HG02938 (cell line): ENCODE measurements at regions not wholly inside any gene's neighbourhood (a gene's known extent, or its start where the extent isn't known, plus 50 kb on each side); places are given as distances from the start of the nearest gene placed in this dataset.
"Not testable (repeated sequence)": the region's sequence is repeated elsewhere in the genome, so short reads cannot be mapped to it uniquely, and the experiment has no call there.

Experiments
- ATAC-seq: cut with Tn5 transposase; IDR thresholded peaks from one replicate; pipeline ENCODE4 v1.9.1; 2021; ENCODE audit warnings: mild to moderate bottlenecking, moderate library complexity; ENCODE audit not compliant: unreplicated experiment

DNA sequence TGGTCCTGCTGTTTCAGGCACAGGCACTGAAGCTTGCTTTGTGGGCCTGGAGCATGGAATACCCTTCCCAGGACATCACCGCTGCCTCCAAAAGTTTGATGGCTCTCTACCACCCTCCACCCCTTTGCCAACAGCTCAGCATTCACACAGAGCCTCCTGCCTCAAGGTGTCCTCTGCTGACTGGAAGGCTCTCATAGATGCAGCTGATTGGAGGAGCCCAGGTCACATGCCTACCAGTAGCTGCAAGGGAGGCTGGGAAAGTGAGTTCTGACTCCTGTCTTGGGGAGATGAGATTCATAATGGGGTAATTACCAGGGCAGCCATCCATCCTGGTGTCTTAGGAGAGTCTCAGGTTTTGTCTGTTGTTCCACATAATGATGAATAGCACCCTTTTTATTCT lies 124.8 kb upstream of the GRIK3 start:
- ATAC-seq, result no peak

GRCh38 chr1:37161171-37161570 lies 126.9 kb upstream of the GRIK3 start:
- ATAC-seq, result no peak

- no peak for ATAC-seq
Measured at GRCh38 chr1:37162059-37162458, 127.7 kb upstream of the GRIK3 start.

DNA sequence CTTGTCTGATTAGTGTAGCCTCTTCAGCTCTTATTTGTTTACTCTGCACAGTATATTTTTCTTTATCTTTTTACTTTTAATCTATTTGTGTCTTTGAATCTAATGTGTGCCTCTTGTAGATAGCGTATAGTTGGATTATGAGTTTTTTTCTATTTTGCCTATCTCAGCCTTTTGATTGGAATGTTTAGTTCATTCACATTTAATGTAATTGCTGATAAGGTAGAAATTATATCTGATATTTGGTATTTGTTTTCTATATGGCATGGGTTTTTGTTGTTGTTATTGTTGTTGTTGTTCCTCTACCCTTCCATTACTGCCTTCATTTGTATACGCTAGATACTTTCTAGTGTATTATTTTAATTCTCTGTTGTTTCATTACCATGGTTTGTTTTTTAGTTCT lies 131.7 kb upstream of the GRIK3 start:
- no peak for ATAC-seq

GRCh38 chr1:37167479-37167878 lies 133.2 kb upstream of the GRIK3 start:
- ATAC-seq, result no peak

DNA sequence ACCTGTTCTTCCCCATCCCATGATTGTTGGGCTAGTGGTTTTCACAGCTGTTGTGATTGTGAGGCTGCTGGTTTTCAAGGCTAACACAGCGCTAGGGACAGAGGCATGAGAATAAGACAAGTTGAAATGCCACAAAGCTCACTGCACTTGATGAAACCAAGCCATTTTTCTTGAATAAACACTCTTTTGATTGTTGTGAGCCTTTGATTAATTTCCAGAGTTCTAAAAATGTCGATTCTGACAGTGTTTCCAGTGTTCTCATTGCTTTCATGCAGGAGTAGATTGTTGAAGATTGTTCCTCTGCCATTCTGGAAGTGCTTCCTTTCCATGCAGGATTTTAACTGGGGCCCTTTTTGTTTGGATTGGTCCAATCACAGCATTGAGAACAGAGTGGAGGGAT lies 134.9 kb upstream of the GRIK3 start:
- no peak for ATAC-seq

- no peak for ATAC-seq
Measured at GRCh38 chr1:37169743-37170275, 135.5 kb upstream of the GRIK3 start.

GRCh38 chr1:37171691-37172090 lies 137.4 kb upstream of the GRIK3 start:
- no peak for ATAC-seq

GRCh38 chr1:37174341-37174740 lies 140.0 kb upstream of the GRIK3 start:
- ATAC-seq, result no peak

DNA sequence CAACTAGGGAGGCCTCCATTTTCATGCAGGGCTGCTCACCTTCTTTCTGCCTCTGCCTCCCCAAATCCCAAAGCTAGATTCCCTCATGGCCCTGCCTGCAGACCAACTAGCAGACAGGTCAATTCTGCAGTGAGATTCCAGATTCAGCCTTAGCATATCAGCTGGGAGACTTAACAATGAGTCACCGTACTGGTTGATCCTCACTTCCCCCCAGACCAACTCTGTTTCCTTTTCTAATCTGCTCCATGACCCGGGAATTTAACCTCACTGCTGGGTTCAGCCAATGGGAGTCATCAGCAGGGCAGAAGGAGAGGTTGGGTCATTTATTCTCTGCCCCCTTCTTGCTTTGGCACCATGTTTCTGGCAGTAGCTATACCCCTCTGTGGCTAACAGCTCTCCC lies 140.6 kb upstream of the GRIK3 start:
- no peak for ATAC-seq

DNA sequence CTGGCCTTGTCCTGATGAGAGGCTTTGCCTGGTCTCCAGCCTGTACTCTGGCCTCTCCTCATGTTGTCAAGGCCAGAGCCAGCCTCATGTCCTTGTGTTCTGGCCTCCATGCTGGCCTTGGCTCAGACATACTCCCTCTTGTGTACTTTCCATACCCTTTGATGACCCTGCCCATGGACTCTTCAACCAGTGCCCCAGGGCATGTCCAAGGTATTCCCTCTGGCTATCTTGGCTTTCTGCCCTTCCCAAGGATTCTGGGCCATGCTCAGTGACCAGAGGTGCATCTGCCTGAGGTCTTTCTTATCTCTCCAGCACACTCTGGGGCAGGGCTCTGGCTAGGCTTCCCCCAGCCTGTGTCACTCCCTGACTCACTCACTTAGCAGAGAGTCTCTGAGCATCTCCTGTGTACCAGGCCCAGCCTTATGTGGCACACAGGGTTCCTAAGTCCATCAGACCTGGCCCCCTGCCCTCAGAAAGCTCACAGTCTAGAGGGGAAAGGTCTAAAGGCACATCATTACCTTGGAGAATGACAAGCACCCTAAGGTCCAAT lies 141.4 kb upstream of the GRIK3 start:
- no peak for ATAC-seq

DNA sequence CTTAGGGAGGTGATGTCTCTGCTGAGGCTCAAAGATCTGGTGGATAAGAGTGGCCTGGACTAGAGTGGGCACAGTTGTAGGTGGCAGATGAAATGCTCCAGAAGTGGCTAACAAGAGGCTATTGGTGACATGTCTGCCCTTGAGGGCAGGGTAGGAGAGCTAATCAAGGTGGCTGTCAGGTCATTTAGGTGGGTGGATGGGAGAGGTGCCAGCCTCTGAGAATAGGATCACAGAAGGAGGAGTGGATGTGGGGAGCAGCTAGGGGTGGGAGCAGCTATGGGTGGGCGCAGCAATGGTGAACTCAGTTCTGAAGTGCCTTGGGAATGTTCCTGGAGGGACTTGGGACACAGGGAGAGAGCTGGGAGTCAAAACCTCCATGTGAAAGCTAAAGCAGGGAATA lies 142.0 kb upstream of the GRIK3 start:
- ATAC-seq, result no peak

GRCh38 chr1:37177230-37177864 lies 143.0 kb upstream of the GRIK3 start:
- ATAC-seq, result no peak

DNA sequence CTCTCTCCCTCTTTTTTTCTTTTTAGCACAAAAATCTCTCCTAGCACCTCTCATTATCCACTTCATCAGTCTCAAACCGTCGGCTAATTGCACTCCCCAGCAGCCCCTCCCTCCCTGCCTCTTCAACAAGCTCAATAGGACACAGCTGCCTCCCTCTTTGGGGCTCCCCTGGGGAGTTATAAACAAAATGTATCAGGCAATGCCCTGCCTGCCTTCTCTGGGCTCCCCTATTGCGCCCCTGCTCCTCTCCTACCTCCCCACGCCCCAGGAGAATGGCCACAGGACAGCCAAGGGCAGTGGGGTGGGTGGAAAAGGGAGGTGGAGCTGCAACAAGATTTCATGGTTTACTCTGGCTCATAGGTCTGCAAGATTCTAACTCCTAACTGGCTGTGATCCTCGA lies 147.1 kb upstream of the GRIK3 start:
- ATAC-seq, result no peak

- no peak for ATAC-seq
Measured at GRCh38 chr1:37184789-37185188, 150.5 kb upstream of the GRIK3 start.

DNA sequence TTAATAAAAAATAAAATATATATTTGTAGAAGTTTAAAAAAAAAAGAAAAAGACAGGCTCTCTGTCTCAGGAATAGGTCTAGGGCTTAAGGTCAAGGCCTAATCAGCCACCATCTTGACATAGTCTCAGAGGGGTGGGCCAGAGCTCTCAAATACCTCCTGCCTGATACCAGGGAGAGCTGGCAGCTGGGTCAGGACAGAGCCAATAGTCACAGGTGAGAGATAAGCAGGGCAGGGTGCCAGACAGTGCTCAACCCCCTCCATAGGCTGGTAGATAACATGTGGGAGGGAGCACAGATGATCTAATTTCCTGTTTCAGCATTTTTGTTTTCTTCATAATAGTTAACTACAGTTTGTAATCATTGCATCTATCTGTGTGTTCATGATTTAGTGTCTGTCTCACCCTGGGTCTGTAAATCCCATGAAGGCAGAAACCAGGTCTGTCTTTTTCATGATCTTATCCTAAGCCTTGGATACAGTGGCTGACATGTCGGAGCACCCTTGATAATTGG lies 152.0 kb upstream of the GRIK3 start:
- no peak for ATAC-seq

- no peak for ATAC-seq
Measured at GRCh38 chr1:37189111-37189510, 154.8 kb upstream of the GRIK3 start.

DNA sequence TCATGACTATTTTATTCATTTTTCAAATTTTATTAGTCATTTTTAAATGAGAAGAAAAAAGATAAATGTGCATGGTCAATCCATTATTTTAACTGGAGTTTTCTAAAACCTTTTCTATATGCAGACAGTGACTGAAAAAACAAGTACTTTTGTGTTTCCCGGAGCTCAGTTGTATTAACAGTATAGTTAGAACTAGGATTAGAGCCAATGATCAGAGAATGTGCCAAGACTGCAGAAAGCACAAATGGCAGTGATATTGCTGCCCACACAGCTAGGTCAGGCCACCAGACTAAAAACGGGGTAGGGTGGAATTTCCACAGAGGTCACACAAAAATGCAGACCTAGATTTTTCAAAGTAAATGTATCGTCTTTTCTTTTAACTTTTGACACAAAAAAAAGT lies 163.1 kb upstream of the GRIK3 start:
- no peak for ATAC-seq

DNA sequence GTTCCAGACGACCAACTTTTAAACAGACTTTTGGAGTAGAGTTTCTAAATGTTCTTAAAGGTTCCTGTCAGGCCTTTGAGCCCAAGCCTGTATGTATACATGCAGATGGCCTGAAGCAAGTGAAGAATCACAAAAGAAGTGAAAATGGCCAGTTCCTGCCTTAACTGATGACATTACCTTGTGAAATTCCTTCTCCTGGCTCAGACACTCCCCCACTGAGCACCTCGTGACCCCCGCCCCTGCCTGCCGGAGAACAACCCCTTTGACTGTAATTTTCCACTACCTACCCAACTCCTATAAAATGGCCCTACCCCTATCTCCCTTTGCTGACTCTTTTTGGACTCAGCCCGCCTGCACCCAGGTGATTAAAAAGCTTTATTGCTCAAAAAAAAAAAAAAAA lies 180.0 kb upstream of the GRIK3 start:
- not testable (repeated sequence) for ATAC-seq

GRCh38 chr1:37233606-37234005 lies 199.3 kb upstream of the GRIK3 start:
- no peak for ATAC-seq

DNA sequence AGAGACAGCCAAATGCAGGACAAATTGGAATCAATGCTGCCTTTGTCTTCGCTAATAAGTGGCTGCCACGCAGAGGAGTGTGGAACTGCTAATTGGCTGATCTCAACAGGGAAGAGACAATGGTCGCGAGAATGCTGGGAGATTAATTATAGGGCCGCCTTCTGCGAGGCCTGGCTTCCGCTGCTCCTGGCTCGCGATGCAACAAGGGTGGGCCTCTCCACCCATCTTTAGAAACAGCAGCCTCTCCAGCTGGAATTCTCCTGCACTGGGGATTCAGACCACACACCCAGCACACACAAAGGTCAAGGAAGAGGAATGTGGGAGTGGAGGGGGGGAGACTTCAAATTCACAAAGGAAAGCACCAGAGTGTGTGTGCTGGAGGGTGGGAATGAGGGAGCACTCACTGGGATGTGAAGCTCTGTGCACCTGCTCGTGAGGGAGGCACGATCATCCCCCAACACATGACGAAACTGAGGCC lies 200.7 kb upstream of the GRIK3 start:
- ATAC-seq, result no peak

- ATAC-seq, result no peak
Measured at GRCh38 chr1:37237948-37238347, 203.6 kb upstream of the GRIK3 start.
